Pulmonary artery endothelial cell (primary cell): ENCODE measurements at regions not wholly inside any gene's neighbourhood (a gene's known extent, or its start where the extent isn't known, plus 50 kb on each side); places are given as distances from the start of the nearest gene placed in this dataset.

ENCODE experiments used
- DNase-seq: peaks from one replicate; pipeline ENCODE4 v3.0.0-alpha.2; 2011; ENCODE audit warnings: low read depth, low spot score

- no peak for DNase-seq
Measured at GRCh38 chr11:56932572-56933220, 56.0 kb upstream of the OR5AK2 start.

GRCh38 chr11:56923116-56923515, 65.6 kb upstream of the OR5AK2 start:
- no peak for DNase-seq

- no peak for DNase-seq
Measured at GRCh38 chr11:56922421-56922820, 66.3 kb upstream of the OR5AK2 start.

- DNase-seq = no peak
Measured at GRCh38 chr11:56917708-56918400, 70.9 kb upstream of the OR5AK2 start.

- no peak for DNase-seq
Measured at GRCh38 chr11:56916587-56916986, 72.1 kb upstream of the OR5AK2 start.

- DNase-seq = no peak
Measured at GRCh38 chr11:56916162-56916561, 72.6 kb upstream of the OR5AK2 start.

GRCh38 chr11:56911312-56911711, 77.4 kb upstream of the OR5AK2 start:
- DNase-seq = no peak

- no peak for DNase-seq
Measured at GRCh38 chr11:56910785-56911184, 77.9 kb upstream of the OR5AK2 start.

GRCh38 chr11:56910046-56910773, 78.5 kb upstream of the OR5AK2 start:
- DNase-seq = no peak

- DNase-seq = no peak
Measured at GRCh38 chr11:56909563-56909962, 79.2 kb upstream of the OR5AK2 start.

GRCh38 chr11:56909080-56909479, 79.6 kb upstream of the OR5AK2 start:
- no peak for DNase-seq

- DNase-seq = no peak
Measured at GRCh38 chr11:56906683-56907148, 82.0 kb upstream of the OR5AK2 start.

GRCh38 chr11:56905936-56906335, 82.8 kb upstream of the OR5AK2 start:
- DNase-seq = no peak

GRCh38 chr11:56905442-56905841, 83.3 kb upstream of the OR5AK2 start:
- DNase-seq = no peak

- no peak for DNase-seq
Measured at GRCh38 chr11:56898856-56899255, 89.9 kb upstream of the OR5AK2 start.

- DNase-seq = no peak
Measured at GRCh38 chr11:56890584-56891305, 98.0 kb upstream of the OR5AK2 start.

GRCh38 chr11:56889986-56890385, 98.7 kb upstream of the OR5AK2 start:
- DNase-seq = no peak

- no peak for DNase-seq
Measured at GRCh38 chr11:56887940-56888339, 100.8 kb upstream of the OR5AK2 start.

GRCh38 chr11:56886455-56886854, 102.3 kb upstream of the OR5AK2 start:
- no peak for DNase-seq

GRCh38 chr11:56885854-56886253, 102.9 kb upstream of the OR5AK2 start:
- no peak for DNase-seq

- DNase-seq = no peak
Measured at GRCh38 chr11:56885177-56885576, 103.5 kb upstream of the OR5AK2 start.
